ENCODE measurements at regions not wholly inside any gene's neighbourhood (a gene's known extent, or its start where the extent isn't known, plus 50 kb on each side); places are given as distances from the start of the nearest gene placed in this dataset.

- no peak for DNase-seq (ENCODE audit: low read depth)
These were observed 59.3 kb upstream of the UBE2E1 start for GRCh38 chr3:23746441-23746840.

- no peak for DNase-seq (ENCODE audit: low read depth)
These were observed 57.9 kb upstream of the UBE2E1 start for GRCh38 chr3:23747841-23748240.

DNA sequence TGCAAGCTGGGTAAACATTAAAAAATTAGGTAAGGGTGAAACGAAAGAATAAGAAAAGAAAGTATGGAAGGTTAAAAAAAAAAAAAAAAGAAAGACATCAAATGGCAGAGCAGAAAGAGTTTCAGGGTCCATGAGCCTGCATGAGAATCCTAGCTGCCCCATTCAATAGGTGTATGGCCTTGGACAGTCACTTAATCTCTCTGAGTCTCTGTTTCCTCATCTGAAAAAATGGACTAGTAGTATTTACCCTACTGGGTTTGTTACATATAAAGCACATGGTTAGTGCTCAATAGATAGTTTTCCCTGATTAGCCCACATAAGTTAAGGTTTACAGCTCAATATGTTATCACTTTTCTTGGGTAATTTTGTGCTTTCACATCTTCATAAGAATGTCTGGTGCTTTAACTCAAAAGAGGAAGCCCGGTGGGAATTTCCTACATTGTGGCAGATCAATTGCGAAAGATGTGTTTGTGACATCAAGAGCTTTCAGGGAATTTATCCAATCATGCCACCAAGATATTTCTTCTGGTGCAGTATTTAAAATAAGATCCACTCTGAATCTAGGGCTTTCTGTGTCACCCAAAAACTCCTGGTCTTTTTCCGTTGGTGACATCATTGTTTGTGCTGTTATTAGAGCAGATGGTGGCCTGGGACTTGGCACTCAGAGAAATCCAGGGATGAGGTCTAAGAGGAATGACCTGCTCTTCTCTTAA, 57.2 kb upstream of the UBE2E1 start:
- no peak for DNase-seq (ENCODE audit: low read depth)

DNA sequence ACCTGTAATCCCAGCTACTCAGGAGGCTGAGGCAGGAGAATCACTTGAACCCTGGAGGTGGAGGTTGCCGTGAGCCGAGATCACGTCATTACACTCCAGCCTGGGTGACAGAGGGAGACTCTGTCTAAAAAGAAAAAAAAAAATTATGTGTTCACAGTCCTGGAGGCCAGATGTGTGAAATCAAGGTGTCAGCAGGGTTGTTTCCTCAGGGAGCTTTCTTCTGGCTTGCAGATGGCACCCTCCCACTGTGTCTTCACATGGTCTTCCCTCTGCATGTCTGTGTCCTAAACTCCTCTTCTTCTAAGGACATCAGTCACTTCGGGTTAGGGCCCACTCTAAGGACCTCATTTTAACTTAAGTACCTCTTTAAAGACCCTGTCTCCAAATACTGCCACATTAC, 56.1 kb upstream of the UBE2E1 start:
- DNase-seq (ENCODE audit: low read depth) = no peak

DNA sequence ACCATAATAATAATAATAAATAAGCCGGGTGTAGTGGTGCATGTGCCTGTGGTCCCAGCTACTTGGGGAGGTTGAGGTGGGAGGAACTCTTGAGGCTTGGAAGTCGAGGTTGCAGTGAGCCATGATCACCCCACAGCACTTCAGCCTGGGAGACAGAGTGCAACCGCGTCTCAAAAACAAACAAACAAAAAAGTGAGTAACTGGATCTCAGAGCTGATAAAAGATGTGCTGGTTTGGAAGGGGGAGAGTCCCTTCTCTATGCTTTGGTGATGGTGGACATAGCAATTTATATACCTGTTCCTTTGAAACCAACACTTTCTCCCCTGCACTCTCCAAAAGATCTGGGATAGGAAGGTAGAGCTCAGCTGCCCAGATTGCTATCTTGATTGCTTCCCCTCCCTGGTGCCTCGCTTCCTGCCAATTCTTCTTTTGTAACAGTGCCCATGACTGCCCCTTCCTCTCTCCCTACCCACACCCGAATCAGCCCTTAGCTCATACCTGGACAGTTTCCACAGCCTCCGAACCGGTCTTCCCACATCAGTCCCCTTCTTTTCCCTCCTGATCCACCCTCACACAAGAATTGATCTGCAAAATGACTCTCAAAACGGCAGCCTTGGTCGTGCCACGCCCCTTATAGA, 55.1 kb upstream of the UBE2E1 start:
- no peak for DNase-seq (ENCODE audit: low read depth)

DNA sequence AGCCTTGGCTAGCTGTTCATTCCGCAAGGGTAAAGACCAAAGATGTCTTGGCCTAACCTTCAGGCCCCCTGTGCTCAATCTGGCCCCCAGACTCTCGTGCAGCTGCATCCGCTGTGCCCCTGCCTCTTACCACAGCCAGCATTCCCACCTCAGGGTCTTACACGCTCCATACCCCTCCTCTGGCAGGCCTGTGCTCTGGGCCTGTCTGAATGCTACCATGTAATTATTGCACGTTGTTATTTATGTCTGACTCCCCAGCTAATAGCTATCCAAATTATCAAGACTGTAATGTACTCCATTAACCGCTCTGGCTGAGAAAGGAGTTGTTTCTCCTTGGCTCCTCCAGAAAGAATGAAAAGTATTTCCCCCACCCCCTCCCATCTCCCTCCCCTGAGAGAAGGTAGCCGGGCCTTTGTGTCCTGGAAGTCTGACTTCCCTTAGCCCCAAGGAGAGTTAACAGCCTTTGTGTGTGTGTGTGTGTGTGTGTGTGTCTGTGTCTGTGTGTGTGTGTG, 54.5 kb upstream of the UBE2E1 start:
- no peak for DNase-seq (ENCODE audit: low read depth)

DNA sequence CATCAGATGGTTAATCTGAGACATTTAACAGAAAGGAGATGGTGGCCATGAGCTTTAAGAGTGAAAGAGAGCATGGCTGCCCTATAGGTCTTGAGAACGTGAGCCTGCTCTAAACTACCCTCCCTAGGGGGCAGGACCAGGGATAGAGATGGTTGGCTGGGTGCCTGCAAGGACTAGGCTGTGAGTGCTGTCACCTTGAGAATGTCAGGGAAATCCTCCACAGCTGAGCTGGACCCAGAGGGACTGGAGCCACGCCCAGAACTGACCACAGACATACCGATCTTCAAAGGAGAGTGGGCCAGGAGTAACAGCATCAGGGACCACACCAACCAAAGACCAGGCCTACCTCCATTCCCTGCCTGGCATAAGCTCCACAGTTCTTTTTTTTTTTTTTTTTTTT, 53.6 kb upstream of the UBE2E1 start:
- no peak for DNase-seq (ENCODE audit: low read depth)

- DNase-seq (ENCODE audit: low read depth) = no peak
These were observed 51.5 kb upstream of the UBE2E1 start for GRCh38 chr3:23754215-23754614.
